GM13976 (cell line): ENCODE measurements at regions not wholly inside any gene's neighbourhood (a gene's known extent, or its start where the extent isn't known, plus 50 kb on each side); places are given as distances from the start of the nearest gene placed in this dataset.

Source experiments
- DNase-seq: peaks from one replicate; pipeline ENCODE4 v3.0.0; 2012; ENCODE audit warnings: low spot score
- CTCF ChIP-seq: IDR thresholded peaks from 2 replicates; pipeline ENCODE4 v1.5.1; 2012; ENCODE audit warnings: borderline replicate concordance, mild to moderate bottlenecking; ENCODE audit not compliant: insufficient read depth; ENCODE audit errors: extremely low read depth, missing control alignments, control extremely low read depth
- in situ Hi-C: fragments of 300-500 bp; cut with MboI; formaldehyde crosslinking; loops from one replicate; pipeline ENCODE4 v1.12.0; 2022; ENCODE audit warnings: low sequenced_read_pairs, mixed read lengths, inconsistent platforms; ENCODE audit not compliant: unreplicated experiment

- in situ Hi-C loops = no loop called here
- TF ChIP-seq CTCF = no peak
- no peak for DNase-seq
Observed at GRCh38 chr4:33386764-33387163, 2666.6 kb downstream of the PCDH7 start.

- no peak for DNase-seq
- no peak for TF ChIP-seq CTCF
- in situ Hi-C loops = no loop called here
Observed at GRCh38 chr4:33390976-33391375, 2670.8 kb downstream of the PCDH7 start.

- TF ChIP-seq CTCF = no peak
- in situ Hi-C loops = no loop called here
- no peak for DNase-seq
Observed at GRCh38 chr4:33395731-33396485, 2675.7 kb downstream of the PCDH7 start.

DNA sequence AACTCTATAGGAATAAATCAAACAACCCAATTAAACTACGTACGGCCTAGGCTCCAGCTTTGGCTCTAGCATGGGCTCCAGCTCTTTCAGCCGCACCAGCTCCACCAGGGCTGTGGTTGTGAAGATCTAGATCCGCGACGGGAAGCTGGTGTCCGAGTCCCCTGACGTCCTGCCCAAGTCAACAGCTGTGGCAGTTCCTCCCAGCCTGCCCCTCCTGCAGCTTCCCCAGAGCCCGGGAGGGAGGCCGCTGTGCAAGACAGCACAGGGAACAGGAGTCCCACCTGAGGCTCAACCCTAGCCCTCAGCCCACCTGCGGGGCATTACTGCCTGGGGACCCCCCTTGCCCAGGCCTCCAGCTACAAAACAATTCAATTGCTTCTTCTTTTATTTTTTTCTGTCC, 2680.3 kb downstream of the PCDH7 start:
- TF ChIP-seq CTCF = no peak
- no peak for DNase-seq
- in situ Hi-C loops = no loop called here

DNA sequence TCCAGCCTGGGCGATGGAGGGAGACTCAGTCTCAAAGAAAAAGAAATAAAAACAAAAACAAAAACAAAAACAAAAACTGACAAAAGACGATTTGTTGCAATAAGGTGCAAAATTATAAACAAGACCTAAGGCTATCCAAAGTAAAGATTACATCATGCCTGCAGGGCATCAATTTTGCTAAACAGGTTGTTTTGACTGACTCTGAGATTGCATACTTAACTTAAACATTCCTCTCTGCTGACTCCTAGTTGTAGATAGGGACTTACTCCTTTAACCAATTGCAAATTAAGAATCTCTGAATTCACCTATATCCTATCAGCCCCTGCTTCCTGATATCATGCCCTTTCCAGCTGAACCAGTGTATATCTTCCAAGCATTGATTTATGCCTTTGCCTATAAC, 2687.3 kb downstream of the PCDH7 start:
- TF ChIP-seq CTCF = no peak
- in situ Hi-C loops = no loop called here

GRCh38 chr4:33411182-33411581, 2691.0 kb downstream of the PCDH7 start:
- no peak for DNase-seq
- in situ Hi-C loops = no loop called here
- no peak for TF ChIP-seq CTCF

More for the DNA sequence above, 2687.3 kb downstream of the PCDH7 start:
- DNase-seq = no peak

DNA sequence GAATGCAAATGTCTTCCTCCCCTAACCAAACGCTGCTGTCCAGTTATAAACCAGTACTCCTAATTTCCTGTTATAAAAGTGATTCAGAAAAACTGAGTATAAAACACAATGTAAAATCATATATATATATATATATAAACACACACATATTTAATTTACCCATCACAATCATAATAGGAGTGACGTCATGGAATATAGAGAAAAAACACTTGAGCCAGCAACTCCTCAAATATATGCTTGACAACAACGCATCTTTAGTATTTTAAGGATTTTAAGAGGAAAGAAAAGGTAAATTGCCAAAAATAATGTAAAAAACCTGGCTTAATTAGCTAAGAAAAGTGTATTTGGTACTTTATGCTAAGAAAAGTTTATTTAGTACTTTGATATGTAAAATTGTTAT, 2701.7 kb downstream of the PCDH7 start:
- in situ Hi-C loops = no loop called here
- no peak for TF ChIP-seq CTCF
- DNase-seq = no peak
